ENCODE measurements at regions not wholly inside any gene's neighbourhood (a gene's known extent, or its start where the extent isn't known, plus 50 kb on each side); places are given as distances from the start of the nearest gene placed in this dataset.
"Not testable (repeated sequence)": the region's sequence is repeated elsewhere in the genome, so short reads cannot be mapped to it uniquely, and the experiment has no call there.

DNA sequence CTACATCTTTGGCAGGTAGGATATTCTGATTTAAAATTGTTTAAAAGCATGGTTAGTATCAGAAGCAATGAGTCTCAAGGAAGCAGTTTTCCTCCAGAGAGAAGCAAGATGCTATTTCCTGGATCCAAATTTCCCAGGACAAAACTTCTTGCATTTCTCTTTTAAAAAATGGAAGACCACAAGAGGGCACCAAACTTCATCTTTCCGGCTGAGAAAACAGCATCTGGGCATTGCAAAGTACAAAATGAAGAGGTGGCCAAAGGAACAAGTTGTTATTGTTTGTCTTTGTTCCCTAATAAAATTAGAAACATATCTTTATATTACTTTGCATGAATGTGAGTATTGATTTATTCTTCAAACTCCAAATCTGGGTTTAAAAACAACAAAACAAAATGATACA is 60.0 kb upstream of the LRCH1 start:
- ATAC-seq, result no peak
- TF ChIP-seq, protein P1, sequence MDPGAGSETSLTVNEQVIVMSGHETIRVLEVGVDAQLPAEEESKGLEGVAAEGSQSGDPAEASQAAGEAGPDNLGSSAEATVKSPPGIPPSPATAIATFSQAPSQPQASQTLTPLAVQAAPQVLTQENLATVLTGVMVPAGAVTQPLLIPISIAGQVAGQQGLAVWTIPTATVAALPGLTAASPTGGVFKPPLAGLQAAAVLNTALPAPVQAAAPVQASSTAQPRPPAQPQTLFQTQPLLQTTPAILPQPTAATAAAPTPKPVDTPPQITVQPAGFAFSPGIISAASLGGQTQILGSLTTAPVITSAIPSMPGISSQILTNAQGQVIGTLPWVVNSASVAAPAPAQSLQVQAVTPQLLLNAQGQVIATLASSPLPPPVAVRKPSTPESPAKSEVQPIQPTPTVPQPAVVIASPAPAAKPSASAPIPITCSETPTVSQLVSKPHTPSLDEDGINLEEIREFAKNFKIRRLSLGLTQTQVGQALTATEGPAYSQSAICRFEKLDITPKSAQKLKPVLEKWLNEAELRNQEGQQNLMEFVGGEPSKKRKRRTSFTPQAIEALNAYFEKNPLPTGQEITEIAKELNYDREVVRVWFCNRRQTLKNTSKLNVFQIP (CRISPR knock-in tag; IDR thresholded peaks at IDR 0.05; ENCODE audit: borderline replicate concordance, low read depth), result no peak
- TF ChIP-seq BACH2 (CRISPR knock-in tag; IDR thresholded peaks at IDR 0.05; ENCODE audit: borderline replicate concordance) (no peak), GLIS3 (CRISPR knock-in tag; IDR thresholded peaks at IDR 0.05) (no peak), ZFP3 (CRISPR knock-in tag; IDR thresholded peaks at IDR 0.05) (no peak), TCF4 (CRISPR knock-in tag; IDR thresholded peaks at IDR 0.05; ENCODE audit: borderline replicate concordance) (no peak), ZNF565 (CRISPR knock-in tag; conservative IDR thresholded peaks at IDR 0.05; ENCODE audit: low read depth) (no peak), PPARA (CRISPR knock-in tag; IDR thresholded peaks at IDR 0.05; ENCODE audit: borderline replicate concordance) (no peak), ZC3H10 (CRISPR knock-in tag; IDR thresholded peaks at IDR 0.05) (no peak)
- TF ChIP-seq, protein P2, sequence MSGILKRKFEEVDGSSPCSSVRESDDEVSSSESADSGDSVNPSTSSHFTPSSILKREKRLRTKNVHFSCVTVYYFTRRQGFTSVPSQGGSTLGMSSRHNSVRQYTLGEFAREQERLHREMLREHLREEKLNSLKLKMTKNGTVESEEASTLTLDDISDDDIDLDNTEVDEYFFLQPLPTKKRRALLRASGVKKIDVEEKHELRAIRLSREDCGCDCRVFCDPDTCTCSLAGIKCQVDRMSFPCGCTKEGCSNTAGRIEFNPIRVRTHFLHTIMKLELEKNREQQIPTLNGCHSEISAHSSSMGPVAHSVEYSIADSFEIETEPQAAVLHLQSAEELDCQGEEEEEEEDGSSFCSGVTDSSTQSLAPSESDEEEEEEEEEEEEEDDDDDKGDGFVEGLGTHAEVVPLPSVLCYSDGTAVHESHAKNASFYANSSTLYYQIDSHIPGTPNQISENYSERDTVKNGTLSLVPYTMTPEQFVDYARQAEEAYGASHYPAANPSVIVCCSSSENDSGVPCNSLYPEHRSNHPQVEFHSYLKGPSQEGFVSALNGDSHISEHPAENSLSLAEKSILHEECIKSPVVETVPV (CRISPR knock-in tag; IDR thresholded peaks at IDR 0.05), result no peak
- TF ChIP-seq, protein P3, sequence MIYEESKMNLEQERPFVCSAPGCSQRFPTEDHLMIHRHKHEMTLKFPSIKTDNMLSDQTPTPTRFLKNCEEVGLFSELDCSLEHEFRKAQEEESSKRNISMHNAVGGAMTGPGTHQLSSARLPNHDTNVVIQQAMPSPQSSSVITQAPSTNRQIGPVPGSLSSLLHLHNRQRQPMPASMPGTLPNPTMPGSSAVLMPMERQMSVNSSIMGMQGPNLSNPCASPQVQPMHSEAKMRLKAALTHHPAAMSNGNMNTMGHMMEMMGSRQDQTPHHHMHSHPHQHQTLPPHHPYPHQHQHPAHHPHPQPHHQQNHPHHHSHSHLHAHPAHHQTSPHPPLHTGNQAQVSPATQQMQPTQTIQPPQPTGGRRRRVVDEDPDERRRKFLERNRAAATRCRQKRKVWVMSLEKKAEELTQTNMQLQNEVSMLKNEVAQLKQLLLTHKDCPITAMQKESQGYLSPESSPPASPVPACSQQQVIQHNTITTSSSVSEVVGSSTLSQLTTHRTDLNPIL (CRISPR knock-in tag; IDR thresholded peaks at IDR 0.05; ENCODE audit: low read depth), result no peak

DNA sequence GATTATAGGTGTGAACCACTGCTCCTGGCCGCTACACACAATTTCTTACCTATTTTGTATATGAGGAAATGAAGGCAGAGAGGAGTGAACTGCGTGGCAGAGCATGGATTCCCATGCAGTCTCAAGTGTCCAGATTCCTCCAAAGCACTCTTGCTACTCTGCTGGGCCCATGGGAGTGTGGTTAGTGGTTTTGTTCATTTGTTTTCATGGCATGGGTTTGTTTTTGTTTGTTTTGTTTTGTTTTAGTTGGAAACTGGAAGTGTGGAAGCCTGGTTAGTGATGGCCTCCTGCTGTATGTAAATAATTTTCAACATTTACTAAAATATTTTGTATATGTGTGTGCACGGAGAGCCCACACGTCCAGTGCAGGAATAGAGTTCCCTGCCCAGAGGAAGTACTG is 61.3 kb upstream of the LRCH1 start:
- no peak for ATAC-seq
- TF ChIP-seq BACH2 (CRISPR knock-in tag; IDR thresholded peaks at IDR 0.05; ENCODE audit: borderline replicate concordance) (no peak), ARNTL (CRISPR knock-in tag; IDR thresholded peaks at IDR 0.05; ENCODE audit: borderline replicate concordance, low read depth) (no peak), ZFP3 (CRISPR knock-in tag; IDR thresholded peaks at IDR 0.05) (no peak)

DNA sequence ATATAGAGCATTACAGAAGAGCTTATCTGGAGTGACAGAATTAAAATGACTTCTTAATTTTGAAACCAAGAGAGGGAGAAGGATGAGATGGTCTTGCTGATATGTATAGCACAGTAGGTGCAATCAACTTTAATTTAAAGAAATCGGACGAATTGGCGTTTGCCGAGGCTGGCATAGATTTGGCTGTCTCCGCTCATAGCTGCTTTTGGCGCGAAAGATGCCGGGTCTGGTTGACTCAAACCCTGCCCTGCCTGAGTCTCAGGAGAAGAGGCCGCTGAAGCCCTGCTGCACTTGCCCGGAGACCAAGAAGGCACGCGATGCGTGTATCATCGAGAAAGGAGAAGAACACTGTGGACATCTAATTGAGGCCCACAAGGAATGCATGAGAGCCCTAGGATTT is 62.3 kb upstream of the LRCH1 start:
- not testable (repeated sequence) for ATAC-seq

DNA sequence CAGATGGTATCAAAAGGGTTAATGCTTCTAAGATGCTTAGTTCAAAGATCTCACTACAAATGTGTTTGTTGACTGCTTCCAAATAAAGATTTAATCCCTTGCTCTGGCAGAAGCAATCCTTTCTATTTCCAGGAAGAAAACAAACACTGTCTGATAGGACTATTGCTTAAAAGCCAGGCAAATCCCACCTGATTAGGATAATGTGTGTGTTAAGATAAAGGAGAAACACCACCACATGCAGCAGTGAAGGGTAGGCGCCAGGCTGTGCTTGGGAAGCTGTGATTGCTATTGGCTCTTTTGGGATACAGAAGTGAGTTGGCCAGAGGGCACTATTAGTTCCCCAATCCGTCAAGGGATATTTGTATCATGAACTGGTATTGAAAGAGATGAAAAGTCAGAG is 62.8 kb upstream of the LRCH1 start:
- ATAC-seq, result peak; percentile 31
- no peak for TF ChIP-seq OSR1 (CRISPR knock-in tag; IDR thresholded peaks at IDR 0.05)
- no peak for TF ChIP-seq ZNF565 (CRISPR knock-in tag; conservative IDR thresholded peaks at IDR 0.05; ENCODE audit: low read depth)
- TF ChIP-seq, protein P4, sequence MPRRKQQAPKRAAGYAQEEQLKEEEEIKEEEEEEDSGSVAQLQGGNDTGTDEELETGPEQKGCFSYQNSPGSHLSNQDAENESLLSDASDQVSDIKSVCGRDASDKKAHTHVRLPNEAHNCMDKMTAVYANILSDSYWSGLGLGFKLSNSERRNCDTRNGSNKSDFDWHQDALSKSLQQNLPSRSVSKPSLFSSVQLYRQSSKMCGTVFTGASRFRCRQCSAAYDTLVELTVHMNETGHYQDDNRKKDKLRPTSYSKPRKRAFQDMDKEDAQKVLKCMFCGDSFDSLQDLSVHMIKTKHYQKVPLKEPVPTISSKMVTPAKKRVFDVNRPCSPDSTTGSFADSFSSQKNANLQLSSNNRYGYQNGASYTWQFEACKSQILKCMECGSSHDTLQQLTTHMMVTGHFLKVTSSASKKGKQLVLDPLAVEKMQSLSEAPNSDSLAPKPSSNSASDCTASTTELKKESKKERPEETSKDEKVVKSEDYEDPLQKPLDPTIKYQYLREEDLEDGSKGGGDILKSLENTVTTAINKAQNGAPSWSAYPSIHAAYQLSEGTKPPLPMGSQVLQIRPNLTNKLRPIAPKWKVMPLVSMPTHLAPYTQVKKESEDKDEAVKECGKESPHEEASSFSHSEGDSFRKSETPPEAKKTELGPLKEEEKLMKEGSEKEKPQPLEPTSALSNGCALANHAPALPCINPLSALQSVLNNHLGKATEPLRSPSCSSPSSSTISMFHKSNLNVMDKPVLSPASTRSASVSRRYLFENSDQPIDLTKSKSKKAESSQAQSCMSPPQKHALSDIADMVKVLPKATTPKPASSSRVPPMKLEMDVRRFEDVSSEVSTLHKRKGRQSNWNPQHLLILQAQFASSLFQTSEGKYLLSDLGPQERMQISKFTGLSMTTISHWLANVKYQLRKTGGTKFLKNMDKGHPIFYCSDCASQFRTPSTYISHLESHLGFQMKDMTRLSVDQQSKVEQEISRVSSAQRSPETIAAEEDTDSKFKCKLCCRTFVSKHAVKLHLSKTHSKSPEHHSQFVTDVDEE (CRISPR knock-in tag; IDR thresholded peaks at IDR 0.05), result no peak
- no peak for TF ChIP-seq GLIS3 (CRISPR knock-in tag; IDR thresholded peaks at IDR 0.05)
- TF ChIP-seq, protein P5, sequence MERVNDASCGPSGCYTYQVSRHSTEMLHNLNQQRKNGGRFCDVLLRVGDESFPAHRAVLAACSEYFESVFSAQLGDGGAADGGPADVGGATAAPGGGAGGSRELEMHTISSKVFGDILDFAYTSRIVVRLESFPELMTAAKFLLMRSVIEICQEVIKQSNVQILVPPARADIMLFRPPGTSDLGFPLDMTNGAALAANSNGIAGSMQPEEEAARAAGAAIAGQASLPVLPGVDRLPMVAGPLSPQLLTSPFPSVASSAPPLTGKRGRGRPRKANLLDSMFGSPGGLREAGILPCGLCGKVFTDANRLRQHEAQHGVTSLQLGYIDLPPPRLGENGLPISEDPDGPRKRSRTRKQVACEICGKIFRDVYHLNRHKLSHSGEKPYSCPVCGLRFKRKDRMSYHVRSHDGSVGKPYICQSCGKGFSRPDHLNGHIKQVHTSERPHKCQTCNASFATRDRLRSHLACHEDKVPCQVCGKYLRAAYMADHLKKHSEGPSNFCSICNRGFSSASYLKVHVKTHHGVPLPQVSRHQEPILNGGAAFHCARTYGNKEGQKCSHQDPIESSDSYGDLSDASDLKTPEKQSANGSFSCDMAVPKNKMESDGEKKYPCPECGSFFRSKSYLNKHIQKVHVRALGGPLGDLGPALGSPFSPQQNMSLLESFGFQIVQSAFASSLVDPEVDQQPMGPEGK (CRISPR knock-in tag; IDR thresholded peaks at IDR 0.05; ENCODE audit: borderline replicate concordance), result no peak
- TF ChIP-seq ZFP3 (CRISPR knock-in tag; IDR thresholded peaks at IDR 0.05), result no peak
- TF ChIP-seq CSDC2 (CRISPR knock-in tag; IDR thresholded peaks at IDR 0.05), result no peak

DNA sequence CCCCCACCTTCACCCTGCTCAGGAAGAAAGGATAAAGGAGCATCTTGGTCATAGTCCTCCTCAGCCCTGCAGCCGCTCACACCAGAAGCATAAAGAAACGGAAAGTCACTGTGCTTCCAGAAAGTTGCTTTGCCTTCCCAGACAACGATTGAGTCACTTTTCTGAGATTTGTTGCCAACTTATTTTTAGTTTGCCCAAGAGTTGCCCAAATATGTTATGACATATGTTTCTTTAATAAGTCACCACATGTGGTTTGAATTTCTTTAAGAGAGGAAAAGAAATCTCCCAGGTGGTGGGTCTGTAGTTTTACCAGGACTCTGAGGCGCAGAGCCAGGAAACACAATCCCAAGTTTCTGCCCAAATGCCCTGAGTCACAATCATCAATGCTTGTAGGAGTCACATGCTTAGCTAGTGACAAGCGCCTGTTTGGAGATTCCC is 63.4 kb upstream of the LRCH1 start:
- ATAC-seq, result peak; percentile 88
- TF ChIP-seq, protein P1 (CRISPR knock-in tag; IDR thresholded peaks at IDR 0.05; ENCODE audit: borderline replicate concordance, low read depth), result no peak
- TF ChIP-seq OSR1 (CRISPR knock-in tag; IDR thresholded peaks at IDR 0.05), result no peak
- TF ChIP-seq SNAI2 (CRISPR knock-in tag; IDR thresholded peaks at IDR 0.05), result no peak
- TF ChIP-seq ARNTL (CRISPR knock-in tag; IDR thresholded peaks at IDR 0.05; ENCODE audit: borderline replicate concordance, low read depth), result no peak
- no peak for TF ChIP-seq GLIS3 (CRISPR knock-in tag; IDR thresholded peaks at IDR 0.05)
- TF ChIP-seq ZFP30 (CRISPR knock-in tag; IDR thresholded peaks at IDR 0.05), result no peak
- TF ChIP-seq, protein P4 (CRISPR knock-in tag; IDR thresholded peaks at IDR 0.05), result no peak
- TF ChIP-seq ZNF8 (CRISPR knock-in tag; IDR thresholded peaks at IDR 0.05), result no peak
- no peak for TF ChIP-seq CSDC2 (CRISPR knock-in tag; IDR thresholded peaks at IDR 0.05)
- TF ChIP-seq ZC3H10 (CRISPR knock-in tag; IDR thresholded peaks at IDR 0.05), result no peak
- TF ChIP-seq TCF4 (CRISPR knock-in tag; IDR thresholded peaks at IDR 0.05; ENCODE audit: borderline replicate concordance), result no peak
